Esophagus squamous epithelium (tissue), 4 donors: ENCODE measurements at regions not wholly inside any gene's neighbourhood (a gene's known extent, or its start where the extent isn't known, plus 50 kb on each side); places are given as distances from the start of the nearest gene placed in this dataset.

Source experiments
- CTCF ChIP-seq, 6 experiments: fragments of 450-650 bp in 4 of 6; fragments of 200-600 bp in 2 of 6; sonication (generic) in 2 of 6; IDR thresholded peaks; one replicate each; pipeline ENCODE4 v1.5.1; 2016 to 2019; ENCODE audit warnings: antibody characterized with exemption in 6 of 6, mild to moderate bottlenecking in 4 of 6, moderate library complexity in 4 of 6
- POLR2A ChIP-seq, 4 donors: fragments of 450-650 bp; IDR thresholded peaks; one replicate each; pipeline ENCODE4 v1.6.1; 2017; ENCODE audit warnings: antibody characterized with exemption in 4 of 4, mild to moderate bottlenecking in 4 of 4, moderate library complexity in 3 of 4

- TF ChIP-seq POLR2A (IDR thresholded peaks at IDR 0.05) (no peak), CTCF (IDR thresholded peaks at IDR 0.05) (no peak)
Observed at GRCh38 chr10:83929399-83929798, 209.9 kb upstream of the GHITM start.
